Activated naive CD4-positive, alpha-beta T cell treated with anti-CD3 and anti-CD28 coated beads for 36 hours (primary cell): ENCODE measurements at regions not wholly inside any gene's neighbourhood (a gene's known extent, or its start where the extent isn't known, plus 50 kb on each side); places are given as distances from the start of the nearest gene placed in this dataset.

Experiments used
- CTCF ChIA-PET: fragments of 350-600 bp; sonication (Branson Sonifier 250); formaldehyde crosslinking; loops from one replicate; lab custom pipeline; 2021; ENCODE audit warnings: antibody characterized with exemption; lab: Charles Lee
- DNase-seq: peaks from one replicate; pipeline ENCODE4 v3.0.0-alpha.2; 2020
- H3K27ac Mint-ChIP-seq: one replicate; pipeline ENCODE4 v1.8.0; 2021; ENCODE audit warnings: mild to moderate bottlenecking, mixed read lengths
- H3K27me3 Mint-ChIP-seq: one replicate; pipeline ENCODE4 v1.8.0; 2021; ENCODE audit warnings: low read depth, mixed read lengths
- H3K36me3 Mint-ChIP-seq: one replicate; pipeline ENCODE4 v1.8.0; 2021; ENCODE audit warnings: low read depth, mixed read lengths
- H3K4me1 Mint-ChIP-seq: one replicate; pipeline ENCODE4 v1.8.0; 2021; ENCODE audit warnings: low read depth, mixed read lengths
- H3K4me3 Mint-ChIP-seq: one replicate; pipeline ENCODE4 v1.8.0; 2021; ENCODE audit warnings: mild to moderate bottlenecking, moderate library complexity, mixed read lengths
- H3K9me3 Mint-ChIP-seq: one replicate; pipeline ENCODE4 v1.8.0; 2021; ENCODE audit warnings: mixed read lengths
- intact Hi-C: fragments of 100-400 bp; cut with micrococcal nuclease; formaldehyde crosslinking; loops from one replicate; pipeline ENCODE4 v1.15.1; 2023

GRCh38 chr2:201969938-201970785, 63.5 kb upstream of the FZD7 start:
- Mint-ChIP-seq H3K36me3 (no peaks in the 10 kb centered on the region), H3K27ac (no peak overlapping the region), H3K4me1 (no peaks in the 10 kb centered on the region), H3K9me3 (no peaks in the 10 kb centered on the region), H3K4me3 (no peak overlapping the region), H3K27me3 (no peaks in the 10 kb centered on the region)
- no peak for DNase-seq
- intact Hi-C loops: no loop called here
- CTCF ChIA-PET: no interaction called here

- Mint-ChIP-seq H3K9me3 (no peaks in the 10 kb centered on the region), H3K4me3 (no peak overlapping the region), H3K4me1 (no peaks in the 10 kb centered on the region), H3K27me3 (no peaks in the 10 kb centered on the region), H3K27ac (no peak overlapping the region), H3K36me3 (no peaks in the 10 kb centered on the region)
- CTCF ChIA-PET: no interaction called here
- DNase-seq: no peak
- intact Hi-C loops: no loop called here
Measured at GRCh38 chr2:201970786-201971108, 62.9 kb upstream of the FZD7 start.

GRCh38 chr2:201971531-201972228, 62.0 kb upstream of the FZD7 start:
- Mint-ChIP-seq H3K27me3 (no peaks in the 10 kb centered on the region), H3K4me3 (no peak overlapping the region), H3K9me3 (no peaks in the 10 kb centered on the region), H3K36me3 (no peaks in the 10 kb centered on the region), H3K4me1 (no peaks in the 10 kb centered on the region), H3K27ac (no peak overlapping the region)
- CTCF ChIA-PET: no interaction called here
- intact Hi-C loops: no loop called here
- no peak for DNase-seq

GRCh38 chr2:201972621-201973255, 60.9 kb upstream of the FZD7 start:
- CTCF ChIA-PET: no interaction called here
- Mint-ChIP-seq H3K36me3 (no peaks in the 10 kb centered on the region), H3K27me3 (peaks cover 2% of the 10 kb centered on the region), H3K4me1 (no peaks in the 10 kb centered on the region), H3K9me3 (no peaks in the 10 kb centered on the region), H3K4me3 (no peak overlapping the region), H3K27ac (no peak overlapping the region)
- intact Hi-C loops: no loop called here
- no peak for DNase-seq

GRCh38 chr2:201973305-201973928, 60.2 kb upstream of the FZD7 start:
- Mint-ChIP-seq H3K4me1 (no peaks in the 10 kb centered on the region), H3K27ac (no peak overlapping the region), H3K4me3 (no peak overlapping the region), H3K36me3 (no peaks in the 10 kb centered on the region), H3K27me3 (peaks cover 2% of the 10 kb centered on the region), H3K9me3 (no peaks in the 10 kb centered on the region)
- intact Hi-C loops: no loop called here
- DNase-seq: no peak
- CTCF ChIA-PET: no interaction called here

- no peak for DNase-seq
- Mint-ChIP-seq H3K4me1 (no peaks in the 10 kb centered on the region), H3K9me3 (no peaks in the 10 kb centered on the region), H3K27me3 (peaks cover 6% of the 10 kb centered on the region), H3K27ac (no peak overlapping the region), H3K36me3 (no peaks in the 10 kb centered on the region), H3K4me3 (no peak overlapping the region)
- intact Hi-C loops: no loop called here
- CTCF ChIA-PET: interaction anchor here (1.2 kb wide), 1 partner anchor 204 kb away, joined by 3 read pairs; no protein-coding TSS in a partner anchor
Measured at GRCh38 chr2:201974171-201975100, 59.2 kb upstream of the FZD7 start.

- intact Hi-C loops: no loop called here
- Mint-ChIP-seq H3K36me3 (no peaks in the 10 kb centered on the region), H3K4me3 (no peak overlapping the region), H3K27me3 (peaks cover 6% of the 10 kb centered on the region), H3K9me3 (no peaks in the 10 kb centered on the region), H3K4me1 (no peaks in the 10 kb centered on the region), H3K27ac (no peak overlapping the region)
- CTCF ChIA-PET: no interaction called here
- no peak for DNase-seq
Measured at GRCh38 chr2:201975434-201975833, 58.2 kb upstream of the FZD7 start.

GRCh38 chr2:201975964-201976612, 57.6 kb upstream of the FZD7 start:
- H3K4me3 Mint-ChIP-seq: no peak overlapping the region
- no peaks in the 10 kb centered on the region for H3K4me1 Mint-ChIP-seq
- CTCF ChIA-PET: interaction anchor here (0.6 kb wide), 1 partner anchor 770 kb away, joined by 3 read pairs; no protein-coding TSS in a partner anchor
- H3K27ac Mint-ChIP-seq: no peak overlapping the region
- no peak for DNase-seq
- no peaks in the 10 kb centered on the region for H3K36me3 Mint-ChIP-seq
- H3K9me3 Mint-ChIP-seq: no peaks in the 10 kb centered on the region
- intact Hi-C loops: no loop called here
- peaks cover 6% of the 10 kb centered on the region for H3K27me3 Mint-ChIP-seq

- Mint-ChIP-seq H3K4me1 (no peaks in the 10 kb centered on the region), H3K36me3 (no peaks in the 10 kb centered on the region), H3K27me3 (peaks cover 6% of the 10 kb centered on the region), H3K4me3 (no peak overlapping the region), H3K9me3 (no peaks in the 10 kb centered on the region), H3K27ac (no peak overlapping the region)
- DNase-seq: no peak
- intact Hi-C loops: no loop called here
- CTCF ChIA-PET: interaction anchor here (1.3 kb wide), 1 partner anchor 13 kb away, joined by 3 read pairs; no protein-coding TSS in a partner anchor
Measured at GRCh38 chr2:201977651-201978050, 56.0 kb upstream of the FZD7 start.

- Mint-ChIP-seq H3K9me3 (no peaks in the 10 kb centered on the region), H3K4me1 (no peaks in the 10 kb centered on the region), H3K36me3 (no peaks in the 10 kb centered on the region), H3K27me3 (peaks cover 6% of the 10 kb centered on the region), H3K27ac (no peak overlapping the region), H3K4me3 (no peak overlapping the region)
- intact Hi-C loops: no loop called here
- CTCF ChIA-PET: no interaction called here
- no peak for DNase-seq
Measured at GRCh38 chr2:201978333-201978732, 55.3 kb upstream of the FZD7 start.

- CTCF ChIA-PET: no interaction called here
- Mint-ChIP-seq H3K4me3 (no peak overlapping the region), H3K4me1 (no peaks in the 10 kb centered on the region), H3K27me3 (peaks cover 6% of the 10 kb centered on the region), H3K9me3 (no peaks in the 10 kb centered on the region), H3K27ac (no peak overlapping the region), H3K36me3 (no peaks in the 10 kb centered on the region)
- intact Hi-C loops: no loop called here
- DNase-seq: no peak
Measured at GRCh38 chr2:201978986-201979385, 54.7 kb upstream of the FZD7 start.
